Osteocyte (in vitro differentiated cells): ENCODE measurements at regions not wholly inside any gene's neighbourhood (a gene's known extent, or its start where the extent isn't known, plus 50 kb on each side); places are given as distances from the start of the nearest gene placed in this dataset.

Experiments used
- DNase-seq: peaks from one replicate; pipeline ENCODE4 v3.0.0; 2021; ENCODE audit warnings: mixed read lengths; ENCODE audit not compliant: unreplicated experiment; ENCODE audit errors: extremely low spot score
- H3K27ac Mint-ChIP-seq: one replicate; pipeline ENCODE4 v1.8.0; 2021; ENCODE audit warnings: mild to moderate bottlenecking, mixed read lengths; ENCODE audit not compliant: unreplicated experiment
- H3K27me3 Mint-ChIP-seq: one replicate; pipeline ENCODE4 v1.8.0; 2021; ENCODE audit warnings: mixed read lengths; ENCODE audit not compliant: unreplicated experiment
- H3K36me3 Mint-ChIP-seq: one replicate; pipeline ENCODE4 v1.8.0; 2021; ENCODE audit warnings: mixed read lengths; ENCODE audit not compliant: unreplicated experiment
- H3K4me1 Mint-ChIP-seq: one replicate; pipeline ENCODE4 v1.8.0; 2021; ENCODE audit warnings: mixed read lengths; ENCODE audit not compliant: unreplicated experiment
- H3K4me3 Mint-ChIP-seq: one replicate; pipeline ENCODE4 v1.8.0; 2021; ENCODE audit warnings: mild to moderate bottlenecking, moderate library complexity, mixed read lengths; ENCODE audit not compliant: unreplicated experiment
- H3K9me3 Mint-ChIP-seq: one replicate; pipeline ENCODE4 v1.8.0; 2021; ENCODE audit warnings: mixed read lengths; ENCODE audit not compliant: unreplicated experiment
- TF ChIP-seq, protein P1 (sequence below): fragments of 200-600 bp; sonication (generic); IDR thresholded peaks from 2 replicates; pipeline ENCODE4 v1.5.0; 2021; ENCODE audit warnings: antibody characterized with exemption, mild to moderate bottlenecking, moderate library complexity

DNA sequence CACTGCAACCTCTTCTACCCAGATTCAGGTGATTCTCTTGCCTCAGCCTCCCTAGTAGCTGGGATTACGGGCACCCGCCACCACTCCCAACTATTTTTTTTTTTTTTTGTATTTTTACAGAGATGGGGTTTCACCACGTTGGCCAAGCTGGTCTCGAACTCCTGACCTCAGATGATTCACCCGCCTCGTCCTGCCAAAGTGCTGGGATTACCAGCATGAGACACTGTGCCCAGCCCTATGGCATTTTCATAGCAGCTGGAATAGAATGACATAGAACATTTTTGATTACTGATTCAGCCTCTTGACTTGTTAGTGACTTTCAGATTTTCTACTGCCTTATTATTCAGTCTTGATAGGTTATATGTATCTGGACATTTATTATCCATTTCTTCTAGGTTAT lies 1046.2 kb downstream of the AMY1C start:
- Mint-ChIP-seq H3K36me3 (no peaks in the 10 kb centered on the region), H3K9me3 (peaks cover 3% of the 10 kb centered on the region), H3K4me1 (peaks cover 10% of the 10 kb centered on the region), H3K4me3 (no peak overlapping the region), H3K27ac (no peak overlapping the region), H3K27me3 (no peaks in the 10 kb centered on the region)
- no peak for DNase-seq
- TF ChIP-seq, protein P1, sequence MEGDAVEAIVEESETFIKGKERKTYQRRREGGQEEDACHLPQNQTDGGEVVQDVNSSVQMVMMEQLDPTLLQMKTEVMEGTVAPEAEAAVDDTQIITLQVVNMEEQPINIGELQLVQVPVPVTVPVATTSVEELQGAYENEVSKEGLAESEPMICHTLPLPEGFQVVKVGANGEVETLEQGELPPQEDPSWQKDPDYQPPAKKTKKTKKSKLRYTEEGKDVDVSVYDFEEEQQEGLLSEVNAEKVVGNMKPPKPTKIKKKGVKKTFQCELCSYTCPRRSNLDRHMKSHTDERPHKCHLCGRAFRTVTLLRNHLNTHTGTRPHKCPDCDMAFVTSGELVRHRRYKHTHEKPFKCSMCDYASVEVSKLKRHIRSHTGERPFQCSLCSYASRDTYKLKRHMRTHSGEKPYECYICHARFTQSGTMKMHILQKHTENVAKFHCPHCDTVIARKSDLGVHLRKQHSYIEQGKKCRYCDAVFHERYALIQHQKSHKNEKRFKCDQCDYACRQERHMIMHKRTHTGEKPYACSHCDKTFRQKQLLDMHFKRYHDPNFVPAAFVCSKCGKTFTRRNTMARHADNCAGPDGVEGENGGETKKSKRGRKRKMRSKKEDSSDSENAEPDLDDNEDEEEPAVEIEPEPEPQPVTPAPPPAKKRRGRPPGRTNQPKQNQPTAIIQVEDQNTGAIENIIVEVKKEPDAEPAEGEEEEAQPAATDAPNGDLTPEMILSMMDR, result no peak

DNA sequence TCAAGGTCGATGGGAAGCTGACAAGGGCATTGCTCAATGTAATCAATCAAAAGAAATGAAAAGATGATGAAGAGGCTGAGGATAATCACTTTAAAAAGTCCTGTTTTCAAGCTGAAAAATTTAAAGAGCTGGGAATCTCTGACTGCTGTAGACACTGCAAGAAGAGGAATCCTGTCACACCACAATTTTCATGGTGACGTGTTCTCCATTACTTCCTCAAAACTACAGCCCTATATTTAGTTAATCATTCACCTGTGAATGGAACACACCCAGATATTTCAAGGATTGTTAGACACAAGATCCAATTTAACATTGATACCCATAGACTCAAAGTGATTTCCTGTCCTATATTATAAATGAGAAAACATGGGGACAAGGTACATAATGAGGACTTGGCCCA lies 1048.3 kb downstream of the AMY1C start:
- Mint-ChIP-seq H3K27ac (no peak overlapping the region), H3K36me3 (no peaks in the 10 kb centered on the region), H3K4me1 (peaks cover 10% of the 10 kb centered on the region), H3K27me3 (no peaks in the 10 kb centered on the region), H3K4me3 (no peak overlapping the region), H3K9me3 (peaks cover 3% of the 10 kb centered on the region)
- TF ChIP-seq, protein P1, result no peak
- DNase-seq, result no peak

DNA sequence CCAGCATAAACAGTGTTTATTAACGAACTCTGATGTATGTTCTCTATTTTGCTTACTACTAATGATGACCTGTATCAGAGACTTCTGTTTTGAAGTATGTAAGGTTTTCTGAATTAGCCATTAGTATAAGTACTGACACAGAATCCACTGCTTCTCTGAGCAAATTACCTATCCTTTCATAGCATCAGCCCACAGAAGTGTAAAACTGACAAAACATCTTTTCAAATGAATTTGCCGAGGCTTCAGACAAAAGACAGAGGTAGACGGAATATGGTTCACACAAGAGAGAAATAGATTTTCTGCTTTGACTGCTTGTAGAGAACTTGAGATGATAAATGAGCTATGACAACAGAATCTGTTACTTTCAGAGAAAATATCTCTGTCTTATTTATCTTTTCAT lies 1051.6 kb downstream of the AMY1C start:
- peaks cover 8% of the 10 kb centered on the region for H3K4me1 Mint-ChIP-seq
- no peak overlapping the region for H3K27ac Mint-ChIP-seq
- H3K27me3 Mint-ChIP-seq, result no peaks in the 10 kb centered on the region
- no peaks in the 10 kb centered on the region for H3K36me3 Mint-ChIP-seq
- DNase-seq, result no peak
- TF ChIP-seq, protein P1, result no peak
- H3K9me3 Mint-ChIP-seq, result no peaks in the 10 kb centered on the region
- no peak overlapping the region for H3K4me3 Mint-ChIP-seq

DNA sequence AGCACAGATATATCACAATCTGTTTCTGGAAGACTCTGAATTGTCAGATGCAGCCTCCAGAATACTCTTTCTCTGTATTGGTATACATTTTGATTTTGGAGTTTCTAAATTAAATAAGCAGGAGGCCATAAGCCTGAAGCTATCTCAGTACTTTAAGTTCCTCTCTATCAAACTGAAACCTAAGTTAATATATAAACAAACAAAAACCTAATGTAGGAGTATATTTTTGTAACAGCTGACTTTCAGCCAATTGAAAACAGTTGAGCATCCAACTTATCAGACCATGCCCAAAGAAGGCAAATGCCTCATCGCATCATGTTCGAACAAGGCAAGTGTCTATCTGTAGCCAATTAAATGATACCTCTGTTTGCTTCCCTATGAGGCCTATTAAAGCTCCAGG lies 1054.4 kb downstream of the AMY1C start:
- TF ChIP-seq, protein P1, result no peak
- no peak for DNase-seq
- no peaks in the 10 kb centered on the region for H3K36me3 Mint-ChIP-seq
- H3K27me3 Mint-ChIP-seq, result no peaks in the 10 kb centered on the region
- H3K4me3 Mint-ChIP-seq, result no peak overlapping the region
- no peak overlapping the region for H3K27ac Mint-ChIP-seq
- peaks cover 8% of the 10 kb centered on the region for H3K4me1 Mint-ChIP-seq
- no peaks in the 10 kb centered on the region for H3K9me3 Mint-ChIP-seq

DNA sequence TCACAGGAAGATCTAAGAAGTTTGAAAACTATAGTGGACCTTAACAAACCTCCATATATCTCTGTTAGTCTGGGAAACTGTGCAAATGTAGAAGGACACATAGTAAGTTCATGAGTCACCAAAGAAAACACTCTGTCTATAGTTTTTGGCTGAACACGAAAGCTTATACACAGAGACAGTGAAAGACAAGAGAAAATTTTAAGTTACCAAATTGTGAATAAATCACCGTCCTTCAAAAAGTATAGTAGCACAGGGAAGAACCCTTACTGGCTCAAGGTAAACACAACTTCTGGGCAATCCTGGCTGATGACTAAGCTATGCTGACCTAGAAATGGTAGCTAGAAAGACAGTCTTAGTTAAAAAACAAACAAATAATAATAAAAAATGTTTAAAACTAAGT lies 1057.9 kb downstream of the AMY1C start:
- Mint-ChIP-seq H3K9me3 (peaks cover 5% of the 10 kb centered on the region), H3K27ac (no peak overlapping the region), H3K27me3 (no peaks in the 10 kb centered on the region), H3K4me1 (peaks cover 8% of the 10 kb centered on the region), H3K4me3 (no peak overlapping the region), H3K36me3 (no peaks in the 10 kb centered on the region)
- no peak for DNase-seq
- TF ChIP-seq, protein P1, result no peak
